PC-9 (cell line): ENCODE measurements at regions not wholly inside any gene's neighbourhood (a gene's known extent, or its start where the extent isn't known, plus 50 kb on each side); places are given as distances from the start of the nearest gene placed in this dataset.

Experiments used
- CTCF ChIP-seq: fragments of 200-600 bp; sonication (generic); conservative IDR thresholded peaks from 2 replicates; pipeline ENCODE4 v1.6.1; 2017; ENCODE audit warnings: mixed run types, antibody characterized with exemption, mild to moderate bottlenecking, moderate library complexity
- EZH2 ChIP-seq: fragments of 200-600 bp; sonication (generic); IDR thresholded peaks from 2 replicates; pipeline ENCODE4 v1.8.0; 2017; ENCODE audit warnings: antibody characterized with exemption, low read depth

DNA sequence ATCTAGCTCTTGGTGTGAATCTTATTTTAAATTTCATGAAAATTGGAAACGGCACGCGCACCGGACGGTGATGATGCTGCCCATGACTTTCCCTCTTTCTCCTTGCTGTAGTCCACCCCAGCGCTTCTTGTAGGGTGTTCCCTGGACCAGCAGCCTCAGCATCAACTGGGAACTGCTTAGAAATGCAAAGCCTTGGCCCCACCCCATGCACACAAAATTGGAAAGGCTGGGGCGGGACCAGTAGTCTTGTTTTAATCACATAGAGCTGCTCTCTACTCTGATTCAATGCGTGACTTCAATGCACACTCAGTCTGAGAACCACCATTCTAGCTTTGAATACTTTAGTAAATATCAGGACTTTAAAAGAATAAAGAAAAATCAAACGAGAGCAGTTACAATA is 427.1 kb downstream of the EFNB2 start:
- TF ChIP-seq EZH2 (no peak), CTCF (no peak)
